Colonic mucosa (tissue), 4 donors: ENCODE measurements at regions not wholly inside any gene's neighbourhood (a gene's known extent, or its start where the extent isn't known, plus 50 kb on each side); places are given as distances from the start of the nearest gene placed in this dataset.

Experiments used
- DNase-seq: peaks from one replicate; pipeline ENCODE4 v3.0.0-alpha.2; 2020
- H3K27ac ChIP-seq: fragments of 200-600 bp; one replicate; pipeline ENCODE4 v1.8.0; 2021
- H3K27me3 ChIP-seq: fragments of 200-600 bp; one replicate; pipeline ENCODE4 v1.8.0; 2021
- H3K36me3 ChIP-seq: fragments of 200-600 bp; one replicate; pipeline ENCODE4 v1.8.0; 2021
- H3K4me1 ChIP-seq: fragments of 200-600 bp; one replicate; pipeline ENCODE4 v1.8.0; 2021; ENCODE audit warnings: mild to moderate bottlenecking
- H3K4me3 ChIP-seq: fragments of 200-600 bp; one replicate; pipeline ENCODE4 v1.8.0; 2021
- H3K9ac ChIP-seq, 2 donors: one replicate each; pipeline ENCODE4 v1.7.0; 2013; ENCODE audit warnings: control low read depth in 2 of 2, low read depth in 2 of 2, low read length in 2 of 2
- H3K9me3 ChIP-seq: fragments of 200-600 bp; one replicate; pipeline ENCODE4 v1.8.0; 2021
- CTCF ChIP-seq: fragments of 200-600 bp; IDR thresholded peaks from one replicate; pipeline ENCODE4 v1.8.0; 2022; ENCODE audit warnings: antibody characterized with exemption, mild to moderate bottlenecking
- intact Hi-C: fragments of 100-400 bp; cut with DNase I; formaldehyde crosslinking; loops from one replicate; pipeline ENCODE4 v1.14.1; 2022
- donor health status: healthy.
- donor health status: DM: no; HTN: no; CAD: no.
- donor health status: DM: no; HTN: no; CAD: no.

DNA sequence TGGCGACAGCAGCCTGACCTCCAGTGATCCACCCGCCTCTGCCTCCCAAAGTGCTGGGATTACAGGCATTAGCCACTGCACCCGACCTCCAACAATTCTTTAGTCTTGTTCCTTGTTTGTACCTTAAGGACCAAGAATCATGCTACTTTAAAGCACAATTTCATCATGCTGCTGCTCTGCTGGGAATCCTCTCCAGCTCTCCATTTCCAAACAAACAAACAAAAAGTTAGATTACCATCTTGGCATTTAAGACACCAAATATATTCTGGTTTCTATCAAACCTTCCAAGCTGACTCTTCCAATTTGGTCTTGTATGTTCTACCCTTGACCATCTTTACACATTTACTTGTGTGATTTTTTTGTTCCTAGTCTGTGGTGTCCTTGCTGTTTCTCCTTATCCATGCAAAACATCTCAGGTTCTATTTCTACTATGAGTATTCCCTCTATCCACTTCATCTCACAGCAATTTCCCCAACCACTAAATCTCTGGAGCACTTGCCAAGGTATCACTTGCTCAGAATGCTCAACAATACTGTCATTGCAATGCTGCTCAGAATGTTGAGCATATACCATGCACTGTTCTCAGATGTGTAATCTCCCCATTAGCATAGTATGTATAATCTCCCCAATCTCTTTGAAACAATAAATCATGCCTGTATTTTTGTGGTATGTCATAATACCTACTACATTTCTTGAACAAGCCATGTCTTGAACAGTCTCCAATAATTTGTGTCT, 73.2 kb upstream of the GALNT5 start:
- Histone ChIP-seq H3K9me3 (no peaks in the 10 kb centered on the region), H3K4me3 (no peak overlapping the region), H3K27ac (no peak overlapping the region), H3K9ac (no peak overlapping the region), H3K27me3 (no peaks in the 10 kb centered on the region), H3K4me1 (no peaks in the 10 kb centered on the region), H3K36me3 (no peaks in the 10 kb centered on the region)
- no peak for TF ChIP-seq CTCF
- intact Hi-C loops: no loop called here
- DNase-seq: no peak

DNA sequence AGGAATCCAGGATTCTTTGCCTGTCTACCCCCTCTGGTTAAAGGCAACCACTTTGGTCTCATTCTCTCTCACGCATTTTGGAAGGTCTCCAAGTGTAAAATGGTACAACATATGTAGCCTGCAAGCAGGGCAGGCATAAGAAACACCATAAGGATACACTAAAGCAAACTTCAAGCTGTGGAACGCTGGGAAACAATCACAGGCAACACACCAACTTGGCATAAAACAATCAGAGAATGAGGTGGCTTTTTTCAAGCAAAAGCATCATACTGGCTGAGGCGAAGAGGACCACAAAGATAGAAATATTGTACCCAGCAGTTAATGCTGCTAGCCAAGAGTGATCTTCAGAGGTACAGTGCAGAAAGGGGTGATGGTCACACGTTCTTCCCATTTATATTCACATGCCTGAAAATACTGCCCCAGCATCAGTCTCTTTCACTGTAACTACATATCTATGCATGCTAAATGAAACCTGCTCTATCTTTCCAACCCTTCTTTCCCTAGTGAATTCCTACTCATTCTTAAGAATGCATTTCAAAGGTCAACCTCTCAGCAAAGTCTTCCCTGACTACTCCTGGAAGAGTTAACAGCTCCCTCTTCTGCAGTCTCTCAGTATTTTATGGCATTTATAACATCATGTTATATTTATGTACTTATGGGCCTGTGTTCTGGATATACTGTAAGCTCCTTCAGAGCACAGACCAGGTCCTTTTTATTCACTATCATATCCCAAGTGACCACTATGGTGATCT, 71.9 kb upstream of the GALNT5 start:
- Histone ChIP-seq H3K27me3 (no peaks in the 10 kb centered on the region), H3K9ac (no peak overlapping the region), H3K36me3 (no peaks in the 10 kb centered on the region), H3K4me3 (no peak overlapping the region), H3K4me1 (no peaks in the 10 kb centered on the region), H3K27ac (no peak overlapping the region), H3K9me3 (no peaks in the 10 kb centered on the region)
- DNase-seq: no peak
- intact Hi-C loops: no loop called here
- no peak for TF ChIP-seq CTCF

DNA sequence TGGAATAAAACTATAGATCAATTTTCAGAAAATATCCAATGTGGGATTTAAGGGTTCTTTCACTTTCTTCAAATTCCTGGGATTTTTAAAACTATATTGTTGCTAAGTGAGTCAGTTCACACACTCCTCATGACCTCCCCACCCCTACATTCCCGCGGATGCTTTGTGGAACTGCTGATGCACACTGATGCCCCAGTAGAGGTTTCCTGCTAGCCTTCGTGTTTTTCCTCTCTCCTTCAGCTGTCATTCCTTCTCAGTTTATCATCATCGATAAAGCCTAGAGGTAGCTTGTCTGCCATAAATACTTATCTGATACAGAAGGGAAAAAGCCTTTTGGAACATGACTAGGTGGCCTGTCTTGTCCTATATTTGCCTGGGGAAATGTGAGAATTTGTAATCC, 67.4 kb upstream of the GALNT5 start:
- Histone ChIP-seq H3K9ac (no peak overlapping the region), H3K27ac (no peak overlapping the region)
- intact Hi-C loops: loop anchor here (5.0 to 10.0 kb wide), 3 partner anchors 128 to 1815 kb away; no protein-coding TSS in a partner anchor

GRCh38 chr2:157191186-157191585, 66.3 kb upstream of the GALNT5 start:
- H3K4me3 ChIP-seq: no peak overlapping the region
- no peak overlapping the region for H3K27ac ChIP-seq
- H3K9ac ChIP-seq: no peak overlapping the region
- DNase-seq: no peak
- no peaks in the 10 kb centered on the region for H3K27me3 ChIP-seq
- TF ChIP-seq CTCF: no peak
- intact Hi-C loops: loop anchor here (5.0 to 10.0 kb wide), 3 partner anchors 129 to 1816 kb away; no protein-coding TSS in a partner anchor
- H3K4me1 ChIP-seq: no peaks in the 10 kb centered on the region
- no peaks in the 10 kb centered on the region for H3K36me3 ChIP-seq
- no peaks in the 10 kb centered on the region for H3K9me3 ChIP-seq

More for the DNA sequence above, 67.4 kb upstream of the GALNT5 start:
- TF ChIP-seq CTCF: no peak
- no peaks in the 10 kb centered on the region for H3K9me3 ChIP-seq
- no peaks in the 10 kb centered on the region for H3K36me3 ChIP-seq
- no peaks in the 10 kb centered on the region for H3K4me1 ChIP-seq
- no peak overlapping the region for H3K4me3 ChIP-seq
- H3K27me3 ChIP-seq: no peaks in the 10 kb centered on the region
- DNase-seq: no peak

DNA sequence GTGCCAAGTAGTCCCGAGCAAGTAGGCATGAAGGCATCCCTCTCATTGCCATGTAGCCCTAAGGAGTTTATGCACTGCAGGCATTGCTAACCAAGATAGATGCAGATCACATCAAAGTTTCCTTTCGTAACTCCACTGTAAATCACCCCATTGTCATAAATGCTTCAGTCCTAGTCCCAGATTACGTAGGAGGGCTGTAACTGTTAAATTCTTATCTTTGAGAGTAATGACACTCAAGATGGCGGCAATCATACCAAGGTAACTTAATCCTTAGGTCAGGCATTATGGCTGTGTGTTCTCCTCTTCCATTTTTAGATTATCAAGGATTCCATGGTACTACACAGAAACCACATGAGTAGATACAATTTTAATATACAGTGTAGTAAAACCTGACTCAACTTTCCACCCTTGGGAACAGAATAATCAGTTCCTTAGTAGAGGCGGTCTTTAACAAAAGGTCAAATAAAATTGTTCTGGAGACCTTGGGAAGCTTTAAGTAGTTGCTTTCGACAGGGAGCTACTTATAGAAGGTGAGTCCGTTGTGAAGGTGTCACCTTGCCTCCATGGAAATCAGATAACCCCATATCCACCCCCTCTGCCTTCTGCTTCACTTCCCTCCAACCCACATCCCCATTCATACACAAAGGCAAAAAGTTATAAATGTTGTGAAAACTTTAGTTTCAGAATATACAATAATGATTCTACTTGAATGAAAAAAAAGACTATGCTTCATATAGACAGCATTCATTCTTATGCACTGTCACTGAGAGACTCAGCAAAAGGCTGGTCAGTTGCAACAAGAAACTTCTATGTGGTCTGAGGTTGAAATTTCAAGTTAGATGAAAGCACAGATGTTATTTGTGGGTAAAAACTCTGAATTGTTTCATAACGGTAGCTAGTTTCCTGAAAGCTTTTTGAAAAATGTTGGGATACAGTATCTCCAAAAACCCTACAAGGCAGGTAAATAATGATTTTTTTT, 64.8 kb upstream of the GALNT5 start:
- Histone ChIP-seq H3K4me1 (no peaks in the 10 kb centered on the region), H3K36me3 (no peaks in the 10 kb centered on the region), H3K9ac (no peak overlapping the region), H3K27ac (no peak overlapping the region), H3K4me3 (no peak overlapping the region), H3K27me3 (no peaks in the 10 kb centered on the region), H3K9me3 (no peaks in the 10 kb centered on the region)
- DNase-seq: no peak
- no peak for TF ChIP-seq CTCF
- intact Hi-C loops: loop anchor here (5.0 to 10.0 kb wide), 3 partner anchors 130 to 1818 kb away; no protein-coding TSS in a partner anchor
